Esophagus squamous epithelium (tissue), 5 donors: ENCODE measurements at regions not wholly inside any gene's neighbourhood (a gene's known extent, or its start where the extent isn't known, plus 50 kb on each side); places are given as distances from the start of the nearest gene placed in this dataset.
"Not testable (repeated sequence)": the region's sequence is repeated elsewhere in the genome, so short reads cannot be mapped to it uniquely, and the experiment has no call there.

ENCODE experiments used
- DNase-seq: peaks from one replicate; lab custom pipeline; 2025; lab: John Stamatoyannopoulos, UW
- H3K27ac ChIP-seq, 4 donors: fragments of 200-600 bp; sonication (generic); one replicate each; pipeline ENCODE4 v1.5.1; 2016 to 2019; ENCODE audit warnings: mild to moderate bottlenecking in 1 of 4
- H3K27me3 ChIP-seq, 4 donors: fragments of 200-600 bp; sonication (generic); 1 replicate in 3 of 4; 2 replicates in 1 of 4; pipeline versions ENCODE4 v1.5.1 to v1.6.0; 2017 to 2021; ENCODE audit warnings: antibody characterized with exemption in 1 of 4
- H3K36me3 ChIP-seq, 3 donors: fragments of 200-600 bp; sonication (generic); one replicate each; pipeline ENCODE4 v1.5.1; 2016 to 2019
- H3K4me1 ChIP-seq, 3 donors: fragments of 200-600 bp; sonication (generic); one replicate each; pipeline ENCODE4 v1.5.1; 2017 to 2019
- H3K4me3 ChIP-seq, 4 donors: fragments of 200-600 bp; sonication (generic); 1 replicate in 3 of 4; 2 replicates in 1 of 4; pipeline ENCODE4 v1.5.1; 2016 to 2019; ENCODE audit warnings: mild to moderate bottlenecking in 2 of 4, moderate library complexity in 1 of 4
- H3K9me3 ChIP-seq, 3 donors: fragments of 200-600 bp; sonication (generic); one replicate each; pipeline ENCODE4 v1.5.1; 2016 to 2019
- CTCF ChIP-seq, 6 experiments: fragments of 450-650 bp in 4 of 6; fragments of 200-600 bp in 2 of 6; sonication (generic) in 2 of 6; IDR thresholded peaks; one replicate each; pipeline ENCODE4 v1.5.1; 2016 to 2019; ENCODE audit warnings: antibody characterized with exemption in 6 of 6, mild to moderate bottlenecking in 4 of 6, moderate library complexity in 4 of 6
- POLR2A ChIP-seq, 4 donors: fragments of 450-650 bp; IDR thresholded peaks; one replicate each; pipeline ENCODE4 v1.6.1; 2017; ENCODE audit warnings: antibody characterized with exemption in 4 of 4, mild to moderate bottlenecking in 4 of 4, moderate library complexity in 3 of 4
- WGBS, 2 donors: methylation state at CpG; one replicate each; pipeline ENCODE4 v1.1.5; 2018; 5-methylcytosine and 5-hydroxymethylcytosine counted together
- intact Hi-C: fragments of 100-400 bp; cut with DNase I; formaldehyde crosslinking; loops from one replicate; pipeline ENCODE4 v1.15.0; 2022
- donor health status: DM: yes; HTN: yes; CAD: no.

- TF ChIP-seq POLR2A (IDR thresholded peaks at IDR 0.05) (no peak), CTCF (IDR thresholded peaks at IDR 0.05) (no peak)
- Histone ChIP-seq H3K4me3 (no peak overlapping the region), H3K9me3 (no peaks in the 10 kb centered on the region), H3K36me3 (no peaks in the 10 kb centered on the region), H3K27ac (no peak overlapping the region), H3K4me1 (no peaks in the 10 kb centered on the region), H3K27me3 (no peaks in the 10 kb centered on the region)
- DNase-seq = no peak
- intact Hi-C loops = no loop called here
- 82 to 85% methylated on average over 4 to 6 of the region's 6 CpGs for WGBS, 2 donors
Observed at GRCh38 chr17:31609996-31610910, 218.8 kb downstream of the RAB11FIP4 start.

GRCh38 chr17:31609331-31609730, 217.9 kb downstream of the RAB11FIP4 start:
- H3K4me1 ChIP-seq = no peaks in the 10 kb centered on the region
- H3K9me3 ChIP-seq = no peaks in the 10 kb centered on the region
- 94 to 95% methylated on average over 2 to 3 of the region's 3 CpGs for WGBS, 2 donors
- DNase-seq = no peak
- H3K27me3 ChIP-seq = no peaks in the 10 kb centered on the region
- H3K36me3 ChIP-seq = no peaks in the 10 kb centered on the region
- no peak for TF ChIP-seq POLR2A (IDR thresholded peaks at IDR 0.05)
- TF ChIP-seq CTCF (IDR thresholded peaks at IDR 0.05) = no peak
- H3K27ac ChIP-seq = no peak overlapping the region
- intact Hi-C loops = no loop called here
- no peak overlapping the region for H3K4me3 ChIP-seq

GRCh38 chr17:31608659-31609254, 217.3 kb downstream of the RAB11FIP4 start:
- Histone ChIP-seq H3K4me1 (no peaks in the 10 kb centered on the region), H3K27me3 (no peaks in the 10 kb centered on the region)
- intact Hi-C loops = no loop called here

GRCh38 chr17:31605761-31606160, 214.3 kb downstream of the RAB11FIP4 start:
- H3K4me1 ChIP-seq = no peaks in the 10 kb centered on the region
- no peaks in the 10 kb centered on the region for H3K9me3 ChIP-seq
- no peak for DNase-seq
- no peak overlapping the region for H3K4me3 ChIP-seq
- no peaks in the 10 kb centered on the region for H3K36me3 ChIP-seq
- TF ChIP-seq CTCF (IDR thresholded peaks at IDR 0.05) (no peak), POLR2A (IDR thresholded peaks at IDR 0.05) (no peak)
- intact Hi-C loops = no loop called here
- H3K27ac ChIP-seq = no peak overlapping the region
- 91 to 100% methylated on average over 1 of the region's 1 CpG for whole genome bisulfite sequencing, 2 donors
- no peaks in the 10 kb centered on the region for H3K27me3 ChIP-seq

More at GRCh38 chr17:31608659-31609254, 217.3 kb downstream of the RAB11FIP4 start:
- DNase-seq = no peak
- no peak for TF ChIP-seq CTCF (IDR thresholded peaks at IDR 0.05)
- TF ChIP-seq POLR2A (IDR thresholded peaks at IDR 0.05) = no peak
- Histone ChIP-seq H3K4me3 (no peak overlapping the region), H3K9me3 (no peaks in the 10 kb centered on the region), H3K36me3 (no peaks in the 10 kb centered on the region), H3K27ac (no peak overlapping the region)
- WGBS, 2 donors = 59 to 74% methylated on average over 3 of the region's 3 CpGs

GRCh38 chr17:31604936-31605335, 213.5 kb downstream of the RAB11FIP4 start:
- intact Hi-C loops = no loop called here
- no peaks in the 10 kb centered on the region for H3K4me1 ChIP-seq
- 74 to 77% methylated on average over 5 of the region's 5 CpGs for WGBS, 2 donors
- no peak overlapping the region for H3K4me3 ChIP-seq
- no peak for DNase-seq
- no peaks in the 10 kb centered on the region for H3K9me3 ChIP-seq
- no peak overlapping the region for H3K27ac ChIP-seq
- no peaks in the 10 kb centered on the region for H3K36me3 ChIP-seq
- TF ChIP-seq POLR2A (IDR thresholded peaks at IDR 0.05) (no peak), CTCF (IDR thresholded peaks at IDR 0.05) (no peak)
- no peaks in the 10 kb centered on the region for H3K27me3 ChIP-seq

GRCh38 chr17:31600144-31600543, 208.7 kb downstream of the RAB11FIP4 start:
- 70 to 78% methylated on average over 7 to 9 of the region's 9 CpGs for WGBS, 2 donors
- intact Hi-C loops, H3K27ac ChIP-seq, H3K4me3 ChIP-seq, H3K27me3 ChIP-seq, H3K36me3 ChIP-seq, H3K9me3 ChIP-seq, DNase-seq: not testable (repeated sequence)
- peaks cover 14 to 26% (median 22%) of the 10 kb centered on the region in 3 donors for H3K4me1 ChIP-seq
